ENCODE measurements at regions not wholly inside any gene's neighbourhood (a gene's known extent, or its start where the extent isn't known, plus 50 kb on each side); places are given as distances from the start of the nearest gene placed in this dataset.

DNA sequence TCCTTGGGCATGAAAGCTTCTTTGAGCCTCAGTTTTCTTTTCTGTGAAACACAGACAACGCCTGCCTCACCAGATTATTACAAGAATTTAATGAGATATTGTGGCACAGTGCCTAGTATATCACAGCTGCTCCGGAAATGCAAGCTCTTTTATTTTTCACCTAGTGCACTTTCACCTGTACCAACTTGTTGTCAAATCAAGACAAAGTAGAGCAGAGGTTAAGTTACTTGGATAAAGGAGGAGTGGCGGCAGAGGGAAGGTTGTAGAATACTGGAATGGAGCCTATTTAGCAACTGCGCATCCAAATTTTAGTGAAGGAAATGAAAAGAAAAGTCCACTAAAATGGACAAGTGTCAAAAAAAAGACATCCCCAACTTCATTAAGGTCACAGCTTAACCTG lies 54.9 kb upstream of the RHOBTB1 start:
- H3K9ac ChIP-seq (ENCODE audit: low read length), result no peak overlapping the region
- Mint-ChIP-seq H3K4me3 (no peak overlapping the region), H3K4me1 (peaks cover 9% of the 10 kb centered on the region), H3K27me3 (peaks cover 51% of the 10 kb centered on the region), H3K27ac (no peak overlapping the region), H3K9me3 (ENCODE audit: insufficient read depth) (no peaks in the 10 kb centered on the region)
- DNase-seq (no peak), ATAC-seq (ENCODE audit: low read depth) (no peak)
- H4K20me1 ChIP-seq (ENCODE audit: control insufficient read depth, insufficient read depth, low read length, poor library complexity, severe bottlenecking), result no peaks in the 10 kb centered on the region
- peaks cover 3 to 9% of the 10 kb centered on the region in 2 donors for H3K4me1 ChIP-seq (ENCODE audit: control insufficient read depth in 2 of 2, insufficient read depth in 2 of 2, low read length in 2 of 2)
- H3K36me3 ChIP-seq (replicated peaks in 1 of 2; ENCODE audit: control extremely low read depth in 1 of 2, control insufficient read depth in 1 of 2, extremely low read depth in 1 of 2, insufficient read depth in 2 of 2, low read length in 1 of 2), result no peaks in the 10 kb centered on the region
- H3K27ac ChIP-seq (ENCODE audit: low read length in 2 of 2), result no peak overlapping the region
- POLR2A ChIA-PET, result no interaction called here
- peaks cover 0 to 19% (median 13%) of the 10 kb centered on the region in 4 experiments for H3K27me3 ChIP-seq (replicated peaks in 1 of 4; ENCODE audit: control extremely low read depth in 1 of 4, control insufficient read depth in 3 of 4, insufficient read depth in 4 of 4, low read length in 3 of 4)
- no peak overlapping the region for H2AFZ ChIP-seq (ENCODE audit: insufficient read depth, low read depth, low read length, poor library complexity, severe bottlenecking)
- no peak overlapping the region for H3K4me3 ChIP-seq (ENCODE audit: control extremely low read depth in 1 of 5, extremely low read depth in 1 of 5, insufficient read depth in 1 of 5, low read depth in 2 of 5, low read length in 4 of 5)
- CTCF ChIA-PET, result interaction anchor here (2.6 kb wide), 1 partner anchor 37 kb away, joined by 7 read pairs; no protein-coding TSS in a partner anchor
- H3K79me2 ChIP-seq (ENCODE audit: control insufficient read depth, insufficient read depth, low read length), result no peaks in the 10 kb centered on the region
- peaks cover 0 to 2% (median 0%) of the 10 kb centered on the region in 3 donors for H3K9me3 ChIP-seq (ENCODE audit: control extremely low read depth in 1 of 3, control insufficient read depth in 2 of 3, insufficient read depth in 1 of 3, low read length in 2 of 3)
- intact Hi-C loops (cut with micrococcal nuclease), result no loop called here
- no peak overlapping the region for H3K4me2 ChIP-seq (replicated peaks; ENCODE audit: low read depth, low read length, poor library complexity, severe bottlenecking)
- WGBS (ENCODE audit: insufficient coverage), result no CpG with 5 or more reads among the region's 4 CpGs
- TF ChIP-seq, protein P1, sequence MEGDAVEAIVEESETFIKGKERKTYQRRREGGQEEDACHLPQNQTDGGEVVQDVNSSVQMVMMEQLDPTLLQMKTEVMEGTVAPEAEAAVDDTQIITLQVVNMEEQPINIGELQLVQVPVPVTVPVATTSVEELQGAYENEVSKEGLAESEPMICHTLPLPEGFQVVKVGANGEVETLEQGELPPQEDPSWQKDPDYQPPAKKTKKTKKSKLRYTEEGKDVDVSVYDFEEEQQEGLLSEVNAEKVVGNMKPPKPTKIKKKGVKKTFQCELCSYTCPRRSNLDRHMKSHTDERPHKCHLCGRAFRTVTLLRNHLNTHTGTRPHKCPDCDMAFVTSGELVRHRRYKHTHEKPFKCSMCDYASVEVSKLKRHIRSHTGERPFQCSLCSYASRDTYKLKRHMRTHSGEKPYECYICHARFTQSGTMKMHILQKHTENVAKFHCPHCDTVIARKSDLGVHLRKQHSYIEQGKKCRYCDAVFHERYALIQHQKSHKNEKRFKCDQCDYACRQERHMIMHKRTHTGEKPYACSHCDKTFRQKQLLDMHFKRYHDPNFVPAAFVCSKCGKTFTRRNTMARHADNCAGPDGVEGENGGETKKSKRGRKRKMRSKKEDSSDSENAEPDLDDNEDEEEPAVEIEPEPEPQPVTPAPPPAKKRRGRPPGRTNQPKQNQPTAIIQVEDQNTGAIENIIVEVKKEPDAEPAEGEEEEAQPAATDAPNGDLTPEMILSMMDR (IDR thresholded peaks at IDR 0.05), result no peak
- TF ChIP-seq EZH2 (IDR thresholded peaks at IDR 0.05; ENCODE audit: borderline replicate concordance, insufficient read depth, low read depth, low read length, poor library complexity, severe bottlenecking), result no peak

DNA sequence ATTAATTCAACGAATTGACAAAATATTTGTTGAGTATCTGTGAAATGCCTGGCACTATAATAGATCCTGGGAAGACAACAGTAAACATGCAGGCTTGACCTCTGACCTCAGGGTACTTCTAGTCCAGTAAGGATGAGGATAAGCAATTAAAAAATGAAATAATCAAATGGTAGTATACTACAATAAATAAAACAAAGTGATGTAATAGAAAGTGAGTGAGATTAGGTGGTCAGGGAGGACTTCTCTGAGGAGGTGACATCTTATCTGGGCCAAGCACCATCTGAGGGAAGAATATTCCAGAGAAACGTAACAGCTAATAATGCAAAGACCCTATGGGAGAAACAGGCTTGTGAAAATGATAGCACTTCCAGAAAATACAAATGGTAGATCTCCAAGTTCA lies 50.1 kb upstream of the RHOBTB1 start:
- H3K4me1 Mint-ChIP-seq, result no peaks in the 10 kb centered on the region
- POLR2A ChIA-PET, result no interaction called here

More for the DNA sequence above, 50.1 kb upstream of the RHOBTB1 start:
- Mint-ChIP-seq H3K27me3 (peaks cover 30% of the 10 kb centered on the region), H3K9me3 (ENCODE audit: insufficient read depth) (peaks cover 9% of the 10 kb centered on the region), H3K4me3 (no peak overlapping the region), H3K27ac (no peak overlapping the region)
- Histone ChIP-seq H3K36me3 (replicated peaks in 1 of 2; ENCODE audit: control extremely low read depth in 1 of 2, control insufficient read depth in 1 of 2, extremely low read depth in 1 of 2, insufficient read depth in 2 of 2, low read length in 1 of 2) (no peaks in the 10 kb centered on the region), H2AFZ (ENCODE audit: insufficient read depth, low read depth, low read length, poor library complexity, severe bottlenecking) (no peak overlapping the region), H3K27ac (ENCODE audit: low read length in 2 of 2) (no peak overlapping the region), H3K9ac (ENCODE audit: low read length) (no peak overlapping the region), H3K79me2 (ENCODE audit: control insufficient read depth, insufficient read depth, low read length) (no peaks in the 10 kb centered on the region), H4K20me1 (ENCODE audit: control insufficient read depth, insufficient read depth, low read length, poor library complexity, severe bottlenecking) (no peaks in the 10 kb centered on the region), H3K4me3 (ENCODE audit: control extremely low read depth in 1 of 5, extremely low read depth in 1 of 5, insufficient read depth in 1 of 5, low read depth in 2 of 5, low read length in 4 of 5) (no peak overlapping the region), H3K4me1 (ENCODE audit: control insufficient read depth in 2 of 2, insufficient read depth in 2 of 2, low read length in 2 of 2) (no peaks in the 10 kb centered on the region), H3K9me3 (ENCODE audit: control extremely low read depth in 1 of 3, control insufficient read depth in 2 of 3, insufficient read depth in 1 of 3, low read length in 2 of 3) (peaks cover 2 to 5% (median 2%) of the 10 kb centered on the region in 3 donors), H3K4me2 (replicated peaks; ENCODE audit: low read depth, low read length, poor library complexity, severe bottlenecking) (no peak overlapping the region), H3K27me3 (replicated peaks in 1 of 4; ENCODE audit: control extremely low read depth in 1 of 4, control insufficient read depth in 3 of 4, insufficient read depth in 4 of 4, low read length in 3 of 4) (peaks cover 0 to 5% (median 3%) of the 10 kb centered on the region in 4 experiments)
- intact Hi-C loops (cut with micrococcal nuclease), result no loop called here
- ATAC-seq (ENCODE audit: low read depth), result no peak
- CTCF ChIA-PET, result no interaction called here
- no CpG with 5 or more reads among the region's 2 CpGs for WGBS (ENCODE audit: insufficient coverage)
- TF ChIP-seq, protein P1 (IDR thresholded peaks at IDR 0.05), result no peak
- no peak for TF ChIP-seq EZH2 (IDR thresholded peaks at IDR 0.05; ENCODE audit: borderline replicate concordance, insufficient read depth, low read depth, low read length, poor library complexity, severe bottlenecking)
- DNase-seq, result no peak

All from B cell (primary cell).